PFSK-1 (cell line): ENCODE measurements at regions not wholly inside any gene's neighbourhood (a gene's known extent, or its start where the extent isn't known, plus 50 kb on each side); places are given as distances from the start of the nearest gene placed in this dataset.

Experiments
- POLR2AphosphoS5 ChIP-seq: IDR thresholded peaks from 2 replicates; pipeline ENCODE4 v1.6.1; 2012; ENCODE audit warnings: low read depth, mild to moderate bottlenecking, control low read depth, low read length, moderate library complexity
- REST ChIP-seq, 2 experiments: IDR thresholded peaks; 2 replicates each; pipeline versions ENCODE4 v1.6.1 to v1.8.0; 2011 to 2012; ENCODE audit warnings: low read depth in 2 of 2, low read length in 2 of 2, control low read depth in 1 of 2, inconsistent platforms in 1 of 2, mild to moderate bottlenecking in 1 of 2, moderate library complexity in 1 of 2; ENCODE audit not compliant: insufficient read depth in 1 of 2
- SIN3A ChIP-seq: IDR thresholded peaks from 2 replicates; pipeline ENCODE4 v1.6.1; 2012; ENCODE audit warnings: mild to moderate bottlenecking, low read length, moderate library complexity, borderline replicate concordance; ENCODE audit not compliant: insufficient read depth

- TF ChIP-seq POLR2AphosphoS5 (no peak), REST (IDR thresholded peaks at IDR 0.05; ENCODE audit: insufficient read depth in 1 of 2, low read depth in 2 of 2, low read length in 2 of 2) (no peak), SIN3A (no peak)
Measured at GRCh38 chr10:107649249-107649648, 484.7 kb upstream of the SORCS1 start.
